IMR-90 (cell line): ENCODE measurements at regions not wholly inside any gene's neighbourhood (a gene's known extent, or its start where the extent isn't known, plus 50 kb on each side); places are given as distances from the start of the nearest gene placed in this dataset.

ENCODE experiments used
- ATAC-seq: fragments of 200-7000 bp; cut with Tn5 transposase; 2 replicates; pipeline ENCODE4 v1.9.1; 2020; ENCODE audit warnings: low read depth, mild to moderate bottlenecking, moderate library complexity
- BruUV-seq: library from RNA; stranded (reverse); fragments of 400-500 nt; replicated peaks from 2 replicates; lab custom pipeline; 2021; lab: Mats Ljungman, UMichigan
- CTCF ChIA-PET: fragments of 300-600 bp; formaldehyde crosslinking; extraction: SDS; loops from one replicate; lab custom pipeline; 2021; ENCODE audit warnings: antibody characterized with exemption; lab: Yijun Ruan, JAX
- POLR2A ChIA-PET: fragments of 300-600 bp; sonication (Branson Sonifier 250); formaldehyde crosslinking; loops from one replicate; lab custom pipeline; 2022; ENCODE audit warnings: antibody characterized with exemption; ENCODE audit not compliant: unreplicated experiment; lab: Charles Lee
- DNase-seq: peaks from one replicate; pipeline ENCODE4 v3.0.0; 2013
- H2AFZ ChIP-seq: replicated peaks from 2 replicates; pipeline ENCODE3; 2013; ENCODE audit warnings: low read length, mild to moderate bottlenecking; ENCODE audit not compliant: poor library complexity
- H2AK5ac ChIP-seq: 2 replicates; pipeline ENCODE4 v1.6.1; 2013; ENCODE audit warnings: low read depth, low read length, inconsistent platforms
- H2AK9ac ChIP-seq: replicated peaks from 2 replicates; pipeline ENCODE3; 2013; ENCODE audit warnings: mild to moderate bottlenecking, low read depth, low read length, moderate library complexity; ENCODE audit not compliant: poor library complexity
- H2BK120ac ChIP-seq: 2 replicates; pipeline ENCODE4 v1.6.1; 2013; ENCODE audit warnings: low read depth, low read length, inconsistent platforms
- H2BK15ac ChIP-seq: 3 replicates; pipeline ENCODE4 v1.6.1; 2013; ENCODE audit warnings: low read depth, low read length, inconsistent platforms
- H2BK20ac ChIP-seq: 2 replicates; pipeline ENCODE4 v1.6.1; 2013; ENCODE audit warnings: low read depth, mild to moderate bottlenecking, inconsistent platforms, low read length, moderate library complexity
- H2BK5ac ChIP-seq: 2 replicates; pipeline ENCODE4 v1.6.1; 2013; ENCODE audit warnings: mild to moderate bottlenecking, low read depth, low read length, inconsistent platforms; ENCODE audit not compliant: poor library complexity, severe bottlenecking
- H3K14ac ChIP-seq: replicated peaks from 2 replicates; pipeline ENCODE4 v1.6.1; 2013; ENCODE audit warnings: low read depth, low read length, inconsistent platforms
- H3K18ac ChIP-seq: 2 replicates; pipeline ENCODE4 v1.6.1; 2013; ENCODE audit warnings: low read depth, low read length, control low read depth
- H3K23ac ChIP-seq: 2 replicates; pipeline ENCODE4 v1.6.1; 2013; ENCODE audit warnings: low read depth, low read length, inconsistent platforms
- H3K27ac ChIP-seq: 2 replicates; pipeline ENCODE4 v1.5.1; 2013; ENCODE audit warnings: mild to moderate bottlenecking, control low read depth, low read length; ENCODE audit not compliant: insufficient read depth
- H3K27me3 ChIP-seq: 2 replicates; pipeline ENCODE4 v1.6.1; 2013; ENCODE audit warnings: low read length; ENCODE audit not compliant: control insufficient read depth, insufficient read depth
- H3K36me3 ChIP-seq: 2 replicates; pipeline ENCODE4 v1.6.1; 2013; ENCODE audit warnings: low read length, mixed read lengths; ENCODE audit not compliant: control insufficient read depth, insufficient read depth
- H3K4ac ChIP-seq: 2 replicates; pipeline ENCODE4 v1.6.1; 2013; ENCODE audit warnings: low read depth, low read length, inconsistent platforms
- H3K4me1 ChIP-seq: 2 replicates; pipeline ENCODE4 v1.6.1; 2013; ENCODE audit warnings: low read length, mixed read lengths; ENCODE audit not compliant: control insufficient read depth, insufficient read depth
- H3K4me2 ChIP-seq: 2 replicates; pipeline ENCODE4 v1.6.1; 2013; ENCODE audit warnings: low read depth, mild to moderate bottlenecking, control low read depth, low read length, moderate library complexity
- H3K4me3 ChIP-seq: 2 replicates; pipeline ENCODE4 v1.5.1; 2013; ENCODE audit warnings: low read depth, mild to moderate bottlenecking, control low read depth, low read length, moderate library complexity; ENCODE audit not compliant: insufficient read depth
- H3K56ac ChIP-seq: 2 replicates; pipeline ENCODE4 v1.6.1; 2013; ENCODE audit warnings: low read length, inconsistent platforms; ENCODE audit not compliant: insufficient read depth; ENCODE audit errors: extremely low read depth
- H3K79me1 ChIP-seq, 2 experiments: 2 replicates each; pipeline ENCODE4 v1.6.1; 2013; ENCODE audit warnings: low read length in 2 of 2, inconsistent platforms in 1 of 2, low read depth in 1 of 2
- H3K9ac ChIP-seq: 2 replicates; pipeline ENCODE4 v1.6.1; 2013; ENCODE audit warnings: low read depth, low read length, control low read depth
- H3K9me1 ChIP-seq: 2 replicates; pipeline ENCODE4 v1.6.1; 2013; ENCODE audit warnings: low read length, inconsistent platforms; ENCODE audit not compliant: insufficient read depth
- H3K9me3 ChIP-seq: 2 replicates; pipeline ENCODE4 v1.6.1; 2013; ENCODE audit warnings: low read length; ENCODE audit not compliant: control insufficient read depth, insufficient read depth
- H4K20me1 ChIP-seq: 2 replicates; pipeline ENCODE4 v1.6.1; 2013; ENCODE audit warnings: low read length, inconsistent platforms; ENCODE audit not compliant: insufficient read depth
- H4K5ac ChIP-seq: 2 replicates; pipeline ENCODE4 v1.6.1; 2013; ENCODE audit warnings: mild to moderate bottlenecking, low read depth, low read length, control low read depth
- H4K8ac ChIP-seq, 2 experiments: 2 replicates each; pipeline ENCODE4 v1.6.1; 2013; ENCODE audit warnings: low read depth in 2 of 2, low read length in 2 of 2, control low read depth in 1 of 2, inconsistent platforms in 1 of 2
- H4K91ac ChIP-seq: 2 replicates; pipeline ENCODE4 v1.6.1; 2013; ENCODE audit warnings: low read depth, low read length, inconsistent platforms; ENCODE audit not compliant: insufficient read depth
- BHLHE40 ChIP-seq: fragments of 150-350 bp; IDR thresholded peaks from 2 replicates; pipeline ENCODE4 v1.6.1; 2016; ENCODE audit warnings: mild to moderate bottlenecking, low read depth, low read length
- CEBPB ChIP-seq: IDR thresholded peaks from 2 replicates; pipeline ENCODE4 v1.6.1; 2012; ENCODE audit warnings: low read depth, low read length, improper control_type of control experiment
- FOS ChIP-seq: fragments of 150-350 bp; IDR thresholded peaks from 2 replicates; pipeline ENCODE4 v1.6.1; 2016; ENCODE audit warnings: low read depth, low read length
- MAFK ChIP-seq: IDR thresholded peaks from 2 replicates; pipeline ENCODE4 v1.6.1; 2012; ENCODE audit warnings: low read depth, low read length, improper control_type of control experiment
- MAZ ChIP-seq: IDR thresholded peaks from 2 replicates; pipeline ENCODE4 v1.6.1; 2012; ENCODE audit warnings: low read depth, mild to moderate bottlenecking, low read length, improper control_type of control experiment, moderate library complexity, borderline replicate concordance
- MXI1 ChIP-seq: IDR thresholded peaks from 2 replicates; pipeline ENCODE4 v1.6.1; 2012; ENCODE audit warnings: low read depth, mild to moderate bottlenecking, low read length, moderate library complexity, borderline replicate concordance
- NFE2L2 ChIP-seq: fragments of 150-350 bp; IDR thresholded peaks from 2 replicates; pipeline ENCODE4 v1.6.1; 2016; ENCODE audit warnings: low read depth, mild to moderate bottlenecking, low read length
- POLR2A ChIP-seq: IDR thresholded peaks from 2 replicates; pipeline ENCODE4 v1.6.1; 2012; ENCODE audit warnings: mild to moderate bottlenecking, low read depth, low read length
- RAD21 ChIP-seq: IDR thresholded peaks from 2 replicates; pipeline ENCODE4 v1.6.1; 2012; ENCODE audit warnings: low read length, improper control_type of control experiment
- RCOR1 ChIP-seq: IDR thresholded peaks from 2 replicates; pipeline ENCODE4 v1.6.1; 2012; ENCODE audit warnings: mild to moderate bottlenecking, low read length, improper control_type of control experiment; ENCODE audit not compliant: insufficient replicate concordance
- SMC3 ChIP-seq: fragments of 150-350 bp; IDR thresholded peaks from 2 replicates; pipeline ENCODE4 v1.6.1; 2016; ENCODE audit warnings: low read depth, mild to moderate bottlenecking, antibody characterized with exemption, low read length, moderate library complexity
- WGBS, 2 experiments: methylation state at CpG; one replicate each; pipeline versions ENCODE4 v1.1.5 to v1.1.7; 2013; ENCODE audit warnings: missing lambda C conversion rate in 2 of 2; ENCODE audit not compliant: insufficient read length in 1 of 2; ENCODE audit errors: extremely low coverage in 2 of 2; 5-methylcytosine and 5-hydroxymethylcytosine counted together
- dilution Hi-C: fragments of 300-500 bp; cut with HindIII; formaldehyde crosslinking; loops from one replicate; pipeline ENCODE4 v1.14.3; 2018; ENCODE audit warnings: low sequenced_read_pairs; ENCODE audit not compliant: unreplicated experiment
- in situ Hi-C: fragments of 300-500 bp; cut with MboI; formaldehyde crosslinking; loops from 3 replicates; pipeline ENCODE4 v1.14.3; 2019; ENCODE audit warnings: low sequenced_read_pairs, inconsistent platforms, mixed read lengths
- intact Hi-C: fragments of 100-400 bp; cut with micrococcal nuclease; formaldehyde crosslinking; loops from 2 replicates; pipeline ENCODE4 v1.10.0; 2022
- TF ChIP-seq, protein P1 (sequence below): fragments of 150-350 bp; IDR thresholded peaks from 2 replicates; pipeline ENCODE4 v1.6.1; 2017; ENCODE audit warnings: mild to moderate bottlenecking, antibody characterized with exemption, low read length, low read depth
- TF ChIP-seq, protein P2 (sequence below): fragments of 150-350 bp; IDR thresholded peaks from 2 replicates; pipeline ENCODE4 v1.6.1; 2016; ENCODE audit warnings: low read depth, mild to moderate bottlenecking, low read length, moderate library complexity, borderline replicate concordance
- TF ChIP-seq, protein P3 (sequence below): conservative IDR thresholded peaks from 2 replicates; pipeline ENCODE4 v1.5.1; 2012; ENCODE audit warnings: mild to moderate bottlenecking, low read depth, low read length, improper control_type of control experiment

- 71% methylated on average over 1 of the region's 3 CpGs; no CpG with 5 or more reads in 1 of the 2 experiments for WGBS, 2 experiments
- Histone ChIP-seq H3K14ac (no peak overlapping the region), H3K79me1 (no peaks in the 10 kb centered on the region; a peak in 1 of 4 replicates), H2BK120ac (no peak overlapping the region), H3K4ac (peak overlapping the region; percentile 8; the same call in 1 of the 2 replicates), H2AK5ac (no peak overlapping the region), H3K9me3 (no peaks in the 10 kb centered on the region), H2BK20ac (no peak overlapping the region), H3K4me3 (no peak overlapping the region), H3K36me3 (no peaks in the 10 kb centered on the region), H3K27ac (no peak overlapping the region), H4K5ac (no peak overlapping the region), H3K9me1 (peaks cover 2% of the 10 kb centered on the region; the same call in 1 of the 2 replicates), H2AK9ac (no peak overlapping the region), H3K56ac (no peak overlapping the region), H2BK5ac (no peak overlapping the region), H3K23ac (no peak overlapping the region), H3K9ac (no peak overlapping the region), H3K18ac (no peak overlapping the region), H2AFZ (no peak overlapping the region), H3K4me2 (no peak overlapping the region), H3K4me1 (peaks cover 11% of the 10 kb centered on the region), H4K91ac (no peak overlapping the region), H4K8ac (no peak overlapping the region), H2BK15ac (0 out of 3 replicates have a peak overlapping the region, but pooled peaks have one; percentile 46), H3K27me3 (no peaks in the 10 kb centered on the region), H4K20me1 (no peaks in the 10 kb centered on the region)
- ATAC-seq (no peak), DNase-seq (no peak)
- in situ Hi-C loops, result loop anchor here (25.0 kb wide), 1 partner anchor 496 kb away; no protein-coding TSS in a partner anchor
- no TSS peak for BruUV-seq
- dilution Hi-C loops, result no loop called here
- TF ChIP-seq BHLHE40 (no peak), FOS (no peak), MAFK (no peak), POLR2A (no peak), MXI1 (no peak), NFE2L2 (no peak), CEBPB (no peak), SMC3 (no peak), RCOR1 (no peak), MAZ (no peak), RAD21 (no peak)
- TF ChIP-seq, protein P1, sequence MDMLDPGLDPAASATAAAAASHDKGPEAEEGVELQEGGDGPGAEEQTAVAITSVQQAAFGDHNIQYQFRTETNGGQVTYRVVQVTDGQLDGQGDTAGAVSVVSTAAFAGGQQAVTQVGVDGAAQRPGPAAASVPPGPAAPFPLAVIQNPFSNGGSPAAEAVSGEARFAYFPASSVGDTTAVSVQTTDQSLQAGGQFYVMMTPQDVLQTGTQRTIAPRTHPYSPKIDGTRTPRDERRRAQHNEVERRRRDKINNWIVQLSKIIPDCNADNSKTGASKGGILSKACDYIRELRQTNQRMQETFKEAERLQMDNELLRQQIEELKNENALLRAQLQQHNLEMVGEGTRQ, result no peak
- TF ChIP-seq, protein P2, sequence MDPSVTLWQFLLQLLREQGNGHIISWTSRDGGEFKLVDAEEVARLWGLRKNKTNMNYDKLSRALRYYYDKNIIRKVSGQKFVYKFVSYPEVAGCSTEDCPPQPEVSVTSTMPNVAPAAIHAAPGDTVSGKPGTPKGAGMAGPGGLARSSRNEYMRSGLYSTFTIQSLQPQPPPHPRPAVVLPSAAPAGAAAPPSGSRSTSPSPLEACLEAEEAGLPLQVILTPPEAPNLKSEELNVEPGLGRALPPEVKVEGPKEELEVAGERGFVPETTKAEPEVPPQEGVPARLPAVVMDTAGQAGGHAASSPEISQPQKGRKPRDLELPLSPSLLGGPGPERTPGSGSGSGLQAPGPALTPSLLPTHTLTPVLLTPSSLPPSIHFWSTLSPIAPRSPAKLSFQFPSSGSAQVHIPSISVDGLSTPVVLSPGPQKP, result no peak
- TF ChIP-seq, protein P3, sequence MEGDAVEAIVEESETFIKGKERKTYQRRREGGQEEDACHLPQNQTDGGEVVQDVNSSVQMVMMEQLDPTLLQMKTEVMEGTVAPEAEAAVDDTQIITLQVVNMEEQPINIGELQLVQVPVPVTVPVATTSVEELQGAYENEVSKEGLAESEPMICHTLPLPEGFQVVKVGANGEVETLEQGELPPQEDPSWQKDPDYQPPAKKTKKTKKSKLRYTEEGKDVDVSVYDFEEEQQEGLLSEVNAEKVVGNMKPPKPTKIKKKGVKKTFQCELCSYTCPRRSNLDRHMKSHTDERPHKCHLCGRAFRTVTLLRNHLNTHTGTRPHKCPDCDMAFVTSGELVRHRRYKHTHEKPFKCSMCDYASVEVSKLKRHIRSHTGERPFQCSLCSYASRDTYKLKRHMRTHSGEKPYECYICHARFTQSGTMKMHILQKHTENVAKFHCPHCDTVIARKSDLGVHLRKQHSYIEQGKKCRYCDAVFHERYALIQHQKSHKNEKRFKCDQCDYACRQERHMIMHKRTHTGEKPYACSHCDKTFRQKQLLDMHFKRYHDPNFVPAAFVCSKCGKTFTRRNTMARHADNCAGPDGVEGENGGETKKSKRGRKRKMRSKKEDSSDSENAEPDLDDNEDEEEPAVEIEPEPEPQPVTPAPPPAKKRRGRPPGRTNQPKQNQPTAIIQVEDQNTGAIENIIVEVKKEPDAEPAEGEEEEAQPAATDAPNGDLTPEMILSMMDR, result no peak
- CTCF ChIA-PET, result interaction anchor here (1.5 kb wide), 1 partner anchor 13 kb away, joined by 3 read pairs; no protein-coding TSS in a partner anchor
- POLR2A ChIA-PET, result no interaction called here
- intact Hi-C loops, result no loop called here
Measured at GRCh38 chr10:4265964-4266363, 481.0 kb upstream of the KLF6 start.
